HepG2 (cell line): ENCODE measurements at regions not wholly inside any gene's neighbourhood (a gene's known extent, or its start where the extent isn't known, plus 50 kb on each side); places are given as distances from the start of the nearest gene placed in this dataset.

ENCODE experiments used
- AKNA ChIP-seq: sonication (generic); formaldehyde crosslinking; IDR thresholded peaks from 2 replicates; pipeline ENCODE4 v1.4.0; 2020; ENCODE audit warnings: missing genetic modification reagents, borderline replicate concordance
- CHD4 ChIP-seq: fragments of 200-600 bp; sonication (generic); IDR thresholded peaks from 2 replicates; pipeline ENCODE4 v1.7.0; 2017; ENCODE audit warnings: mild to moderate bottlenecking, low read length, borderline replicate concordance
- HDAC6 ChIP-seq: fragments of 200-600 bp; sonication (generic); IDR thresholded peaks from 2 replicates; pipeline ENCODE4 v1.7.0; 2017; ENCODE audit warnings: mild to moderate bottlenecking, antibody characterized with exemption, low read length, low read depth
- KDM4B ChIP-seq: sonication (generic); formaldehyde crosslinking; IDR thresholded peaks from 2 replicates; pipeline ENCODE4 v1.4.0; 2020; ENCODE audit warnings: missing genetic modification reagents
- MAZ ChIP-seq, 2 experiments: sonication (generic) in 1 of 2; formaldehyde crosslinking in 1 of 2; IDR thresholded peaks; 2 replicates each; pipeline versions ENCODE4 v1.5.0 to v1.6.1; 2012 to 2020; ENCODE audit warnings: low read depth in 2 of 2, mild to moderate bottlenecking in 2 of 2, borderline replicate concordance in 1 of 2, improper control_type of control experiment in 1 of 2, low read length in 1 of 2, missing genetic modification reagents in 1 of 2, moderate library complexity in 1 of 2
- MED1 ChIP-seq: sonication (generic); formaldehyde crosslinking; IDR thresholded peaks from 2 replicates; pipeline ENCODE4 v1.4.0; 2020; ENCODE audit warnings: missing genetic modification reagents
- RFX5 ChIP-seq: IDR thresholded peaks from 2 replicates; pipeline ENCODE4 v1.6.1; 2011; ENCODE audit warnings: low read depth, low read length, improper control_type of control experiment
- SIN3A ChIP-seq: IDR thresholded peaks from 2 replicates; pipeline ENCODE4 v1.6.1; 2011; ENCODE audit warnings: low read depth, mild to moderate bottlenecking, control low read depth, low read length, borderline replicate concordance
- SMC3 ChIP-seq: IDR thresholded peaks from 2 replicates; pipeline ENCODE4 v1.6.1; 2011; ENCODE audit warnings: low read length, improper control_type of control experiment
- SP140L ChIP-seq: sonication (generic); formaldehyde crosslinking; IDR thresholded peaks from 2 replicates; pipeline ENCODE4 v1.4.0; 2020; ENCODE audit warnings: missing genetic modification reagents, borderline replicate concordance
- THAP7 ChIP-seq: sonication (generic); formaldehyde crosslinking; IDR thresholded peaks from 2 replicates; pipeline ENCODE4 v1.8.1; 2023; ENCODE audit warnings: mild to moderate bottlenecking, missing genetic modification reagents
- ZBTB49 ChIP-seq: sonication (generic); formaldehyde crosslinking; IDR thresholded peaks from 2 replicates; pipeline ENCODE4 v1.4.0; 2020; ENCODE audit warnings: missing genetic modification reagents, borderline replicate concordance
- ZFP36 ChIP-seq: fragments of 150-350 bp; IDR thresholded peaks from 2 replicates; pipeline ENCODE4 v1.6.1; 2018; ENCODE audit warnings: borderline replicate concordance, low read length, low read depth; ENCODE audit not compliant: partially characterized antibody
- ZNF205 ChIP-seq: IDR thresholded peaks from 2 replicates; pipeline ENCODE4 v1.6.1; 2018; ENCODE audit warnings: missing biosample characterization, missing genetic modification reagents
- ZNF326 ChIP-seq: sonication (generic); formaldehyde crosslinking; IDR thresholded peaks from 2 replicates; pipeline ENCODE4 v1.4.0; 2020; ENCODE audit warnings: missing genetic modification reagents, borderline replicate concordance
- ZNF512B ChIP-seq: sonication (generic); formaldehyde crosslinking; IDR thresholded peaks from 2 replicates; pipeline ENCODE4 v1.5.1; 2020; ENCODE audit warnings: missing genetic modification reagents, mild to moderate bottlenecking, borderline replicate concordance
- ZNF530 ChIP-seq: sonication (generic); formaldehyde crosslinking; IDR thresholded peaks from 2 replicates; pipeline ENCODE4 v1.5.0; 2020; ENCODE audit warnings: low read depth, mild to moderate bottlenecking, missing genetic modification reagents
- ZNF746 ChIP-seq: sonication (generic); formaldehyde crosslinking; IDR thresholded peaks from 2 replicates; pipeline ENCODE4 v1.8.0; 2022; ENCODE audit warnings: mild to moderate bottlenecking, missing genetic modification reagents

GRCh38 chr7:45973725-45974532 lies 52.9 kb upstream of the IGFBP3 start (continued):
- TF ChIP-seq SIN3A (no peak), SP140L (no peak), RFX5 (no peak), ZNF746 (CRISPR knock-in tag) (peak; percentile 89), ZBTB49 (CRISPR knock-in tag) (no peak), ZNF512B (CRISPR knock-in tag) (no peak), ZNF205 (no peak), THAP7 (CRISPR knock-in tag) (no peak), ZFP36 (no peak), ZNF530 (CRISPR knock-in tag) (no peak), HDAC6 (no peak), MAZ (IDR thresholded peaks at IDR 0.05; ENCODE audit: borderline replicate concordance, low read depth, low read length) (no peak), MAZ (CRISPR knock-in tag; IDR thresholded peaks at IDR 0.05; ENCODE audit: low read depth) (0 out of 2 replicates have a peak, but pooled peaks have one; percentile 35), ZNF326 (CRISPR knock-in tag) (no peak), SMC3 (no peak), KDM4B (no peak), CHD4 (peak; percentile 67; the same call in 1 of the 2 replicates), MED1 (CRISPR knock-in tag) (peak; percentile 94), AKNA (CRISPR knock-in tag) (no peak)
